ENCODE measurements at regions not wholly inside any gene's neighbourhood (a gene's known extent, or its start where the extent isn't known, plus 50 kb on each side); places are given as distances from the start of the nearest gene placed in this dataset.

GRCh38 chr9:28034242-28034641, 461.0 kb upstream of the C9orf72 start:
- TF ChIP-seq PATZ1 (tag by site-specific recombination; IDR thresholded peaks at IDR 0.05), result no peak
- TF ChIP-seq ZXDB (tag by site-specific recombination; IDR thresholded peaks at IDR 0.05), result no peak
- no peak for TF ChIP-seq ZNF677 (tag by site-specific recombination; IDR thresholded peaks at IDR 0.05)
- TF ChIP-seq SP7 (tag by site-specific recombination; IDR thresholded peaks at IDR 0.05), result no peak
- TF ChIP-seq ZNF2 (tag by site-specific recombination; IDR thresholded peaks at IDR 0.05), result no peak
- no peak for TF ChIP-seq ZNF133 (tag by site-specific recombination; IDR thresholded peaks at IDR 0.05)
- TF ChIP-seq ZNF398 (tag by site-specific recombination; IDR thresholded peaks at IDR 0.05), result no peak
- TF ChIP-seq YY1 (tag by site-specific recombination; IDR thresholded peaks at IDR 0.05), result no peak
- no peak for TF ChIP-seq ZNF704 (tag by site-specific recombination; IDR thresholded peaks at IDR 0.05)
- no peak for TF ChIP-seq ZNF391 (tag by site-specific recombination; IDR thresholded peaks at IDR 0.05; ENCODE audit: borderline replicate concordance, low read depth)
- no peak for TF ChIP-seq ZNF580 (tag by site-specific recombination; IDR thresholded peaks at IDR 0.05)
- no peak for TF ChIP-seq TCF7L2 (IDR thresholded peaks at IDR 0.05; ENCODE audit: borderline replicate concordance, low read depth, low read length)
- TF ChIP-seq ZNF518A (tag by site-specific recombination; conservative IDR thresholded peaks at IDR 0.05; ENCODE audit: low read depth), result no peak
- no peak for TF ChIP-seq ZNF26 (tag by site-specific recombination; IDR thresholded peaks at IDR 0.05)
- no peak for TF ChIP-seq AEBP2 (tag by site-specific recombination; IDR thresholded peaks at IDR 0.05; ENCODE audit: borderline replicate concordance)
- no peak for TF ChIP-seq ZNF132 (tag by site-specific recombination; IDR thresholded peaks at IDR 0.05; ENCODE audit: borderline replicate concordance)
- no peak for TF ChIP-seq ZNF248 (tag by site-specific recombination; IDR thresholded peaks at IDR 0.05)
- Histone ChIP-seq H3K36me3 (ENCODE audit: control insufficient read depth in 2 of 2, insufficient read depth in 1 of 2, low read length in 2 of 2) (no peaks in the 10 kb centered on the region), H3K9me3 (ENCODE audit: control insufficient read depth, insufficient read depth, low read depth, low read length) (no peaks in the 10 kb centered on the region), H3K27ac (ENCODE audit: extremely low read depth, low read depth, low read length) (no peak overlapping the region), H3K4me1 (ENCODE audit: control insufficient read depth, insufficient read depth, low read length) (no peaks in the 10 kb centered on the region), H3K4me3 (ENCODE audit: low read depth, low read length) (no peak overlapping the region)
- ChIA-PET CTCF (interaction anchor here (0.6 to 1.2 kb wide), 3 partner anchors 20 to 837 kb away, joined by 3 read pairs; no protein-coding TSS in a partner anchor), POLR2A (no interaction called here)

Measured in HEK293 (cell line).